ENCODE measurements at regions not wholly inside any gene's neighbourhood (a gene's known extent, or its start where the extent isn't known, plus 50 kb on each side); places are given as distances from the start of the nearest gene placed in this dataset.

DNA sequence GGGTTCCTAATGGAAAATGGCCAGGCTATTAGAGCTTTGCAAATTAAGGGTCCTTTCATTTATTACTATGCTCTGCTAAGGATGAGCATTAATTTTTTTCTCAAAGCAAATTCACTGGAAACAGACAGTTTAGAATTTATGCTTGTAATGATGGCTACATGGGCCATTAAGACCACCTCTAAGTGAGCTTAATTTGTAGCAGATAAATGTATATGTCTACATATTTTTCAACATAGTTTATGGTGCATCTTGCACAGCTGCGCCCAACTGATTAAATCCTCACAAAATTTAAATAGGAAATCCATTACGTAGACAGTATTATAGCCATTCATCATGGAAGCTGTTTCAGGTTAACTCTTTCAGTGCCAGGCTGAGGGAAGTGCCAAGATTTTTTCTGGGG lies 220.9 kb downstream of the CBLN1 start:
- Histone ChIP-seq H3K4me3 (no peak overlapping the region), H3K36me3 (no peaks in the 10 kb centered on the region), H3K27me3 (no peaks in the 10 kb centered on the region), H3K9me3 (no peaks in the 10 kb centered on the region), H3K27ac (no peak overlapping the region), H3K4me1 (no peaks in the 10 kb centered on the region)
- TF ChIP-seq, protein P1, sequence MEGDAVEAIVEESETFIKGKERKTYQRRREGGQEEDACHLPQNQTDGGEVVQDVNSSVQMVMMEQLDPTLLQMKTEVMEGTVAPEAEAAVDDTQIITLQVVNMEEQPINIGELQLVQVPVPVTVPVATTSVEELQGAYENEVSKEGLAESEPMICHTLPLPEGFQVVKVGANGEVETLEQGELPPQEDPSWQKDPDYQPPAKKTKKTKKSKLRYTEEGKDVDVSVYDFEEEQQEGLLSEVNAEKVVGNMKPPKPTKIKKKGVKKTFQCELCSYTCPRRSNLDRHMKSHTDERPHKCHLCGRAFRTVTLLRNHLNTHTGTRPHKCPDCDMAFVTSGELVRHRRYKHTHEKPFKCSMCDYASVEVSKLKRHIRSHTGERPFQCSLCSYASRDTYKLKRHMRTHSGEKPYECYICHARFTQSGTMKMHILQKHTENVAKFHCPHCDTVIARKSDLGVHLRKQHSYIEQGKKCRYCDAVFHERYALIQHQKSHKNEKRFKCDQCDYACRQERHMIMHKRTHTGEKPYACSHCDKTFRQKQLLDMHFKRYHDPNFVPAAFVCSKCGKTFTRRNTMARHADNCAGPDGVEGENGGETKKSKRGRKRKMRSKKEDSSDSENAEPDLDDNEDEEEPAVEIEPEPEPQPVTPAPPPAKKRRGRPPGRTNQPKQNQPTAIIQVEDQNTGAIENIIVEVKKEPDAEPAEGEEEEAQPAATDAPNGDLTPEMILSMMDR (IDR thresholded peaks at IDR 0.05) = no peak
- DNase-seq (ENCODE audit: low spot score) = no peak

GRCh38 chr16:49058382-49058781 lies 223.3 kb downstream of the CBLN1 start:
- TF ChIP-seq, protein P1 (IDR thresholded peaks at IDR 0.05) = no peak

DNA sequence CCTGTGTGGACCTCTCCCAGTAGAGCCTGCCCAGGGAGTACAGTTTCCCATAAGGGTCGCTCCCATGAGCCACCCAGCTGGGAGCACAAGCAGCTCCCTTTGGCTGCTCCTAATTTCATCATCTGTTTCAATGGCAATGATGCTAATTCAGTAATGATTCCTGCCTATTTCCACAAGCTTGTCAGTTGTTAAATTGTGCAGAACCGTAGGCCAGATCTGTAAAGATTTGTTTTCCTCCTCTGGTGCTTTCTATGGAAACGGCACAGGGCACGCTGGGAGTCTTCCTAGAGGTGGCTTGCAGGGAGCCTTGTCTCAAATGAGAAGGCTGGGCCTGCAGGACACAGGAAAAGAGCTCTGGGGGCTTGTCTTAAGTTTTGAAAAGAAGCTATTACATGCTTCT lies 223.7 kb downstream of the CBLN1 start:
- TF ChIP-seq, protein P1 (IDR thresholded peaks at IDR 0.05) = no peak
- no peak overlapping the region for H3K27ac ChIP-seq
- no peaks in the 10 kb centered on the region for H3K4me1 ChIP-seq
- H3K9me3 ChIP-seq = no peaks in the 10 kb centered on the region
- no peak for DNase-seq (ENCODE audit: low spot score)
- H3K36me3 ChIP-seq = no peaks in the 10 kb centered on the region
- no peaks in the 10 kb centered on the region for H3K27me3 ChIP-seq
- H3K4me3 ChIP-seq = no peak overlapping the region

More at GRCh38 chr16:49058382-49058781, 223.3 kb downstream of the CBLN1 start:
- H3K4me1 ChIP-seq = no peaks in the 10 kb centered on the region
- no peaks in the 10 kb centered on the region for H3K36me3 ChIP-seq
- no peak overlapping the region for H3K4me3 ChIP-seq
- no peaks in the 10 kb centered on the region for H3K27me3 ChIP-seq
- no peak for DNase-seq (ENCODE audit: low spot score)
- H3K9me3 ChIP-seq = no peaks in the 10 kb centered on the region
- H3K27ac ChIP-seq = no peak overlapping the region

- no peaks in the 10 kb centered on the region for H3K4me1 ChIP-seq
Observed at GRCh38 chr16:49057391-49057790, 224.2 kb downstream of the CBLN1 start.

DNA sequence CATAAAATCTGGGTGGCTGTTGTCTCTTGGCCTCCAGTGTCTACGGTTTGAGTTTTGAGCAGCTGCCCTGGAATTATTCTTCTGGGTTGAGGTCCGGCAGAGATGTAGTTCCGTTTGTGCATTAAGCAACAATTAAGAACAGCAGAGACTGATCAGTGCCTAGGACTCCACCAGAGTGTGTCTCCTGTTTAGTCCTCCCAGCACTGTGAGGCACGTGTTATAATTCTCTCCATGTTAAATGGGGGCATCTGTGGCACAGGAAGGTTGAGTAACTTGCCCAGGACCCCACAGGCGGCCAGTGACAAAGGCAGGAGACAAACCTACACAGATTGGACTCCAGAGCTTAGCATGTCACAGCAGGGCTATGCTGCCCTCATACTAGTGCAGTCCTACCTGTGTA lies 225.1 kb downstream of the CBLN1 start:
- H3K27me3 ChIP-seq = no peaks in the 10 kb centered on the region
- no peaks in the 10 kb centered on the region for H3K36me3 ChIP-seq
- H3K27ac ChIP-seq = no peak overlapping the region
- DNase-seq (ENCODE audit: low spot score) = no peak
- TF ChIP-seq, protein P1 (IDR thresholded peaks at IDR 0.05) = no peak
- no peak overlapping the region for H3K4me3 ChIP-seq
- H3K4me1 ChIP-seq = no peaks in the 10 kb centered on the region
- H3K9me3 ChIP-seq = no peaks in the 10 kb centered on the region

More at GRCh38 chr16:49057391-49057790, 224.2 kb downstream of the CBLN1 start:
- TF ChIP-seq, protein P1 (IDR thresholded peaks at IDR 0.05) = no peak
- Histone ChIP-seq H3K27ac (no peak overlapping the region), H3K27me3 (no peaks in the 10 kb centered on the region), H3K36me3 (no peaks in the 10 kb centered on the region), H3K4me3 (no peak overlapping the region), H3K9me3 (no peaks in the 10 kb centered on the region)
- DNase-seq (ENCODE audit: low spot score) = no peak

GRCh38 chr16:49055824-49056545 lies 225.7 kb downstream of the CBLN1 start:
- no peaks in the 10 kb centered on the region for H3K27me3 ChIP-seq
- H3K27ac ChIP-seq = no peak overlapping the region
- no peak for DNase-seq (ENCODE audit: low spot score)
- no peak overlapping the region for H3K4me3 ChIP-seq
- no peaks in the 10 kb centered on the region for H3K36me3 ChIP-seq
- no peaks in the 10 kb centered on the region for H3K4me1 ChIP-seq
- H3K9me3 ChIP-seq = no peaks in the 10 kb centered on the region
- TF ChIP-seq, protein P1 (IDR thresholded peaks at IDR 0.05) = no peak

All from right atrium auricular region (tissue), 2 donors.